ENCODE measurements at regions not wholly inside any gene's neighbourhood (a gene's known extent, or its start where the extent isn't known, plus 50 kb on each side); places are given as distances from the start of the nearest gene placed in this dataset.

GRCh38 chr1:4071653-4072052 is 171.6 kb upstream of the C1orf174 start:
- TF ChIP-seq POLR2AphosphoS5 (IDR thresholded peaks at IDR 0.05; ENCODE audit: borderline replicate concordance, low read depth, low read length) (no peak), EZH2 (IDR thresholded peaks at IDR 0.05) (no peak)
